Thyroid gland (tissue), 4 donors: ENCODE measurements at regions not wholly inside any gene's neighbourhood (a gene's known extent, or its start where the extent isn't known, plus 50 kb on each side); places are given as distances from the start of the nearest gene placed in this dataset. TPM values are rescaled to one million over a fixed set of nuclear protein-coding genes. Genes with fewer than 3 reads are reported as not detected.
"Not testable (repeated sequence)": the region's sequence is repeated elsewhere in the genome, so short reads cannot be mapped to it uniquely, and the experiment has no call there.

ENCODE experiments used
- DNase-seq, 2 donors: peaks; one replicate each; pipeline ENCODE4 v3.0.0-alpha.2; 2019
- H3K27ac ChIP-seq, 3 donors: fragments of 200-600 bp; sonication (generic); 1 replicate in 2 of 3; 2 replicates in 1 of 3; pipeline ENCODE4 v1.5.1; 2016 to 2019; ENCODE audit warnings: mild to moderate bottlenecking in 1 of 3, moderate library complexity in 1 of 3
- H3K27me3 ChIP-seq: fragments of 200-600 bp; sonication (generic); one replicate; pipeline ENCODE4 v1.5.1; 2019
- H3K36me3 ChIP-seq, 2 donors: fragments of 200-600 bp; sonication (generic); one replicate each; pipeline ENCODE4 v1.5.1; 2016 to 2019
- H3K4me1 ChIP-seq, 2 donors: fragments of 200-600 bp; sonication (generic); one replicate each; pipeline ENCODE4 v1.5.1; 2017 to 2019
- H3K4me3 ChIP-seq, 3 donors: fragments of 200-600 bp; sonication (generic); replicated peaks in 1 of 3; 1 replicate in 2 of 3; 2 replicates in 1 of 3; pipeline ENCODE4 v1.5.1; 2016; ENCODE audit warnings: mild to moderate bottlenecking in 1 of 3
- H3K9me3 ChIP-seq: fragments of 200-600 bp; sonication (generic); one replicate; pipeline ENCODE4 v1.5.1; 2017
- CTCF ChIP-seq, 6 experiments: fragments of 200-600 bp in 3 of 6; fragments of 450-650 bp in 3 of 6; sonication (generic) in 3 of 6; IDR thresholded peaks; one replicate each; pipeline ENCODE4 v1.5.1; 2016 to 2019; ENCODE audit warnings: antibody characterized with exemption in 6 of 6, mild to moderate bottlenecking in 2 of 6, inconsistent platforms in 1 of 6, moderate library complexity in 1 of 6
- POLR2A ChIP-seq, 2 donors: fragments of 450-650 bp; IDR thresholded peaks; one replicate each; pipeline ENCODE4 v1.6.1; 2017; ENCODE audit warnings: antibody characterized with exemption in 2 of 2, mild to moderate bottlenecking in 2 of 2, moderate library complexity in 1 of 2
- WGBS, 2 donors: methylation state at CpG; one replicate each; pipeline ENCODE4 v1.1.5; 2017; 5-methylcytosine and 5-hydroxymethylcytosine counted together
- intact Hi-C: fragments of 100-400 bp; cut with DNase I; formaldehyde crosslinking; loops from one replicate; pipeline ENCODE4 v1.15.1; 2023
- microRNA-seq: library from miRNA; unstranded; fragments of <30 nt; microRNA quantifications from one replicate; pipeline ENCODE4, GENCODE V29; 2016
- small RNA-seq: library from RNA; depleted of rRNA; stranded (forward); fragments of <200 nt; gene quantifications from one replicate; pipeline ENCODE3, GENCODE V24; 2016

GRCh38 chr10:56470701-56471100 is 109.6 kb upstream of the ZWINT start:
- Histone ChIP-seq H3K4me1 (no peaks in the 10 kb centered on the region), H3K27ac (no peak overlapping the region), H3K4me3 (no peak overlapping the region), H3K27me3 (no peaks in the 10 kb centered on the region), H3K36me3 (no peaks in the 10 kb centered on the region), H3K9me3 (no peaks in the 10 kb centered on the region)
- TF ChIP-seq POLR2A (IDR thresholded peaks at IDR 0.05) (no peak), CTCF (IDR thresholded peaks at IDR 0.05) (no peak)
- intact Hi-C loops = no loop called here
- 86 to 89% methylated on average over 1 of the region's 1 CpG for WGBS, 2 donors
- DNase-seq = no peak

- Histone ChIP-seq H3K27ac (no peak overlapping the region), H3K4me3 (no peak overlapping the region), H3K9me3 (no peaks in the 10 kb centered on the region), H3K4me1 (no peaks in the 10 kb centered on the region), H3K36me3 (no peaks in the 10 kb centered on the region), H3K27me3 (no peaks in the 10 kb centered on the region)
- intact Hi-C loops = no loop called here
- no peak for TF ChIP-seq POLR2A (IDR thresholded peaks at IDR 0.05)
- no peak for TF ChIP-seq CTCF (IDR thresholded peaks at IDR 0.05)
- no peak for DNase-seq
These were observed 108.4 kb upstream of the ZWINT start for GRCh38 chr10:56469482-56469881.

- Histone ChIP-seq H3K4me1 (no peaks in the 10 kb centered on the region), H3K27me3 (no peaks in the 10 kb centered on the region), H3K4me3 (no peak overlapping the region), H3K9me3 (no peaks in the 10 kb centered on the region), H3K27ac (no peak overlapping the region), H3K36me3 (no peaks in the 10 kb centered on the region)
- no peak for TF ChIP-seq POLR2A (IDR thresholded peaks at IDR 0.05)
- TF ChIP-seq CTCF (IDR thresholded peaks at IDR 0.05) = no peak
- 87 to 94% methylated on average over 6 of the region's 6 CpGs for WGBS, 2 donors
- no peak for DNase-seq
- intact Hi-C loops = no loop called here
These were observed 104.9 kb upstream of the ZWINT start for GRCh38 chr10:56466005-56466404.

GRCh38 chr10:56449770-56450169 is 88.7 kb upstream of the ZWINT start:
- intact Hi-C loops = no loop called here
- H3K27ac ChIP-seq = no peak overlapping the region
- no peak for DNase-seq
- no peaks in the 10 kb centered on the region for H3K9me3 ChIP-seq
- no peak for TF ChIP-seq CTCF (IDR thresholded peaks at IDR 0.05)
- no peak for TF ChIP-seq POLR2A (IDR thresholded peaks at IDR 0.05)
- no peaks in the 10 kb centered on the region for H3K4me1 ChIP-seq
- H3K36me3 ChIP-seq = no peaks in the 10 kb centered on the region
- no peaks in the 10 kb centered on the region for H3K27me3 ChIP-seq
- no peak overlapping the region for H3K4me3 ChIP-seq

GRCh38 chr10:56447613-56448012 is 86.6 kb upstream of the ZWINT start:
- H3K27me3 ChIP-seq, H3K4me1 ChIP-seq, H3K27ac ChIP-seq, intact Hi-C loops, H3K4me3 ChIP-seq, DNase-seq, H3K36me3 ChIP-seq, H3K9me3 ChIP-seq: not testable (repeated sequence)
- 84 to 87% methylated on average over 9 to 10 of the region's 10 CpGs for WGBS, 2 donors

- intact Hi-C loops, H3K27ac ChIP-seq, H3K4me3 ChIP-seq, DNase-seq, H3K4me1 ChIP-seq, H3K9me3 ChIP-seq, H3K27me3 ChIP-seq, H3K36me3 ChIP-seq: not testable (repeated sequence)
- WGBS, 2 donors = 74 to 86% methylated on average over 1 of the region's 1 CpG
These were observed 80.3 kb upstream of the ZWINT start for GRCh38 chr10:56441337-56441736.

Small RNA genes lying in the stretch of these regions (microRNA-seq; reads per million reads assigned to microRNA genes)
- not detected for gene MIR3924

Small RNA genes lying in the stretch of these regions (small RNA-seq; reads per million reads assigned to genes)
- gene AL731534.1 = not detected
- not detected for gene MIR3924
- not detected for gene RF01299
